ENCODE measurements at regions not wholly inside any gene's neighbourhood (a gene's known extent, or its start where the extent isn't known, plus 50 kb on each side); places are given as distances from the start of the nearest gene placed in this dataset.

DNA sequence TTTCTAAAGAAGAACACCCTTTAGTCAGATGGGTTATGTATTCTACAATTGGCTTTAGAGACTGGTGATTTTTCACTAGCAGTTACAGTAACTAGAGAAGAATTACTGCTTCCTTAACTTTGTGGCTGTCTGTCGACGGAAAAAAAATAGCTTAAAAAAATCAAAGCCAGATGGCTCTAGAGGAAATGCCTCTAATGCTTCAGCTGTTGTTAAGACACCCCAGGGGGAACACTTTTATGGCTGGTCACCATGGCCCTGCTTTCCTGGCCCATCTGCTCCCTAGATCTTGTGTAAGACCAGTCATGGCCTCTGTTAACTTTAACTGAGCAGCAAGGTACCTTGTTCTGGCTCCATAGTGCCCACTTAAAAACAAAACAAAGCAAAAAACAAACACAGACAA, 198.6 kb upstream of the PLSCR5 start:
- no peak for TF ChIP-seq SIN3A (IDR thresholded peaks at IDR 0.05; ENCODE audit: borderline replicate concordance, insufficient read depth, low read length)
- no peak for TF ChIP-seq POLR2AphosphoS5 (IDR thresholded peaks at IDR 0.05; ENCODE audit: low read depth, low read length)
- no peak for TF ChIP-seq TAF1 (IDR thresholded peaks at IDR 0.05; ENCODE audit: borderline replicate concordance, insufficient read depth, low read length)
- TF ChIP-seq FOXP2 (optimal IDR thresholded peaks at IDR 0.05; ENCODE audit: borderline replicate concordance, extremely low read depth, extremely low read length, insufficient read depth) = no peak
- TF ChIP-seq, protein P1, sequence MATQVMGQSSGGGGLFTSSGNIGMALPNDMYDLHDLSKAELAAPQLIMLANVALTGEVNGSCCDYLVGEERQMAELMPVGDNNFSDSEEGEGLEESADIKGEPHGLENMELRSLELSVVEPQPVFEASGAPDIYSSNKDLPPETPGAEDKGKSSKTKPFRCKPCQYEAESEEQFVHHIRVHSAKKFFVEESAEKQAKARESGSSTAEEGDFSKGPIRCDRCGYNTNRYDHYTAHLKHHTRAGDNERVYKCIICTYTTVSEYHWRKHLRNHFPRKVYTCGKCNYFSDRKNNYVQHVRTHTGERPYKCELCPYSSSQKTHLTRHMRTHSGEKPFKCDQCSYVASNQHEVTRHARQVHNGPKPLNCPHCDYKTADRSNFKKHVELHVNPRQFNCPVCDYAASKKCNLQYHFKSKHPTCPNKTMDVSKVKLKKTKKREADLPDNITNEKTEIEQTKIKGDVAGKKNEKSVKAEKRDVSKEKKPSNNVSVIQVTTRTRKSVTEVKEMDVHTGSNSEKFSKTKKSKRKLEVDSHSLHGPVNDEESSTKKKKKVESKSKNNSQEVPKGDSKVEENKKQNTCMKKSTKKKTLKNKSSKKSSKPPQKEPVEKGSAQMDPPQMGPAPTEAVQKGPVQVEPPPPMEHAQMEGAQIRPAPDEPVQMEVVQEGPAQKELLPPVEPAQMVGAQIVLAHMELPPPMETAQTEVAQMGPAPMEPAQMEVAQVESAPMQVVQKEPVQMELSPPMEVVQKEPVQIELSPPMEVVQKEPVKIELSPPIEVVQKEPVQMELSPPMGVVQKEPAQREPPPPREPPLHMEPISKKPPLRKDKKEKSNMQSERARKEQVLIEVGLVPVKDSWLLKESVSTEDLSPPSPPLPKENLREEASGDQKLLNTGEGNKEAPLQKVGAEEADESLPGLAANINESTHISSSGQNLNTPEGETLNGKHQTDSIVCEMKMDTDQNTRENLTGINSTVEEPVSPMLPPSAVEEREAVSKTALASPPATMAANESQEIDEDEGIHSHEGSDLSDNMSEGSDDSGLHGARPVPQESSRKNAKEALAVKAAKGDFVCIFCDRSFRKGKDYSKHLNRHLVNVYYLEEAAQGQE (IDR thresholded peaks at IDR 0.05; ENCODE audit: insufficient read depth in 1 of 2, low read depth in 2 of 2, low read length in 2 of 2) = no peak

DNA sequence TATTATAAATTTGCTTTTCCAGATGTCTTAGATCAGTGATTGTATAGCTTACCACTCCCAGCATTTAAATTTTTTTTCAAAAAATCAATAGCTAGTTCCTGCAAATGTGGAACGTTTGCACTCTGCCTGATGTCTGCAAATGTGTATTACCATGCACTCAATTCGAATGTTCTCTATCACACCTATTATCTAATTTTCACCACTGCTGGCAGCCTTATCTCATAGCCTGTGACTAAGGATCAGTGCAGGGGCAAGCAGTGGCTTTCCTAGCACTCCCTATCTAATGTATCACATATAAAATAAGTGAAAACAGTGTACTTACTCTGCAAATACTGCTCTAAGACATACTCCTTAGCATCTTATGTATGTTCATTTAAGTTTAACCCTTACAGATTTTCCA, 196.3 kb upstream of the PLSCR5 start:
- no peak for TF ChIP-seq TAF1 (IDR thresholded peaks at IDR 0.05; ENCODE audit: borderline replicate concordance, insufficient read depth, low read length)
- TF ChIP-seq, protein P1 (IDR thresholded peaks at IDR 0.05; ENCODE audit: insufficient read depth in 1 of 2, low read depth in 2 of 2, low read length in 2 of 2) = no peak
- TF ChIP-seq SIN3A (IDR thresholded peaks at IDR 0.05; ENCODE audit: borderline replicate concordance, insufficient read depth, low read length) = no peak
- no peak for TF ChIP-seq FOXP2 (optimal IDR thresholded peaks at IDR 0.05; ENCODE audit: borderline replicate concordance, extremely low read depth, extremely low read length, insufficient read depth)
- TF ChIP-seq POLR2AphosphoS5 (IDR thresholded peaks at IDR 0.05; ENCODE audit: low read depth, low read length) = no peak

DNA sequence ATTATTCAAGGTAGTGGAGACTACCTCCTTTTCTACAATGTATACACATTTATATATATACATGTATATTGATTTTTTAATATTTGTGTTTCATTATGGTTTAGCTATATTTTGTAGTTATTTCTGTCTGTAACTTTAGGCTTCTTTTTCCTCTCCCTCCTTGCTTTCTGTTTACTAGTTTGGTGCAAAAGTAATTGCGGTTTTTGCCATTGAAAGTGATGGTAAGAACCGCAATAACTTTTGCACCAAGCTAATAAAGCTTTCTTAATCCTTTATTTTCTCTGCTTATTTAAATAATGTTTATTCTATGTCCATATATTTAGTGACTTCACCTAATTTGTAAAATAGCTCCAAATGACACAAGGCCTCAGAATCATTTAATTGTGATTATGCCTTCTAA, 195.3 kb upstream of the PLSCR5 start:
- TF ChIP-seq FOXP2 (optimal IDR thresholded peaks at IDR 0.05; ENCODE audit: borderline replicate concordance, extremely low read depth, extremely low read length, insufficient read depth) = no peak

DNA sequence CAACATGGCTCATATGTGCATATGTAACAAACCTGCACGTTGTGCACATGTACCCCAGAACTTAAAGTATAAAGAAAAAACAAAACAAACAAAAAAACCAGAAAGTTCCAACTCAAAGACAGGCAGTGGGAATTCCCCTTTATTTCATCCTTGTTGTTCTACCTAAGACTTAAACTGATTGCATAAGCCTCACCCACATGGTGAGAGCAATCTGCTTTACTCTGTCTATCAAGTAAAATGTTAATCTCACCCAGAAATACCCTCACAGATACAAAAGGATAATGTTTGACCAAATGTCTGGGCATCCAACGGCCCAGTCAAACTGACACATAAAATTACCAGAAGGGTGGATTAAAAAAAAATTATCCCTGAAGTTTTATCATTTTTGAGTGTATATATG, 190.9 kb upstream of the PLSCR5 start:
- TF ChIP-seq SIN3A (IDR thresholded peaks at IDR 0.05; ENCODE audit: borderline replicate concordance, insufficient read depth, low read length) (no peak), POLR2AphosphoS5 (IDR thresholded peaks at IDR 0.05; ENCODE audit: low read depth, low read length) (no peak), TAF1 (IDR thresholded peaks at IDR 0.05; ENCODE audit: borderline replicate concordance, insufficient read depth, low read length) (no peak), FOXP2 (optimal IDR thresholded peaks at IDR 0.05; ENCODE audit: borderline replicate concordance, extremely low read depth, extremely low read length, insufficient read depth) (no peak)
- TF ChIP-seq, protein P1 (IDR thresholded peaks at IDR 0.05; ENCODE audit: insufficient read depth in 1 of 2, low read depth in 2 of 2, low read length in 2 of 2) = no peak

DNA sequence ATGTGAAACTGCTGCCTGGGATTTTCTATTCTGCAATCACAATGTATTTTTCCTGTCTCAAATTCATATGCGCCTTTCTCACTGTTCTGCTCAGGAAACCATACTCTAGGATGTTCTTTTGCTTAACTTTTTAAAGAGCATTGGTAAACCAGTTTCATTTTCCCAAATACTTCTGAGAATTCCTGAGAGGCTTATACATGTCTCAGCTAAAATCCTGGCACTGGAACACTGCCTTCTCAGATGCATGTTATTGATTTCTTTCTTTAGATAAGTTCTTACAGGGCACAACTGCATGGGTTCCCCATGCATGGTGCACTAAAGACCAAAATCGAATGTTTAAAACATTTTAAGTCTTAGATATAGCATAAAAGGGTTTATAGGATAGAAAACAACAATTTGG, 178.3 kb upstream of the PLSCR5 start:
- TF ChIP-seq, protein P1 (IDR thresholded peaks at IDR 0.05; ENCODE audit: insufficient read depth in 1 of 2, low read depth in 2 of 2, low read length in 2 of 2) = no peak
- TF ChIP-seq SIN3A (IDR thresholded peaks at IDR 0.05; ENCODE audit: borderline replicate concordance, insufficient read depth, low read length) (no peak), TAF1 (IDR thresholded peaks at IDR 0.05; ENCODE audit: borderline replicate concordance, insufficient read depth, low read length) (no peak), POLR2AphosphoS5 (IDR thresholded peaks at IDR 0.05; ENCODE audit: low read depth, low read length) (no peak), FOXP2 (optimal IDR thresholded peaks at IDR 0.05; ENCODE audit: borderline replicate concordance, extremely low read depth, extremely low read length, insufficient read depth) (no peak)

All from PFSK-1 (cell line).